Ovary (tissue), 7 donors: ENCODE measurements at regions not wholly inside any gene's neighbourhood (a gene's known extent, or its start where the extent isn't known, plus 50 kb on each side); places are given as distances from the start of the nearest gene placed in this dataset.
A peak's percentile ranks its signal among the peaks of the same experiment; 100 is the strongest.

Experiments used
- DNase-seq, 5 donors: peaks; one replicate each; pipeline ENCODE4 v3.0.0-alpha.2; 2019 to 2020
- H3K27ac ChIP-seq, 2 donors: fragments of 200-600 bp; one replicate each; pipeline versions ENCODE4 v1.5.1 to v1.8.0; 2019 to 2022
- H3K27me3 ChIP-seq: fragments of 200-600 bp; one replicate; pipeline ENCODE4 v1.8.0; 2022
- H3K36me3 ChIP-seq: fragments of 200-600 bp; sonication (generic); one replicate; pipeline ENCODE4 v1.5.1; 2019
- H3K4me1 ChIP-seq: one replicate; pipeline ENCODE4 v1.8.1; 2013; ENCODE audit warnings: mild to moderate bottlenecking, moderate library complexity; ENCODE audit not compliant: insufficient read depth
- H3K4me3 ChIP-seq: fragments of 200-600 bp; sonication (generic); one replicate; pipeline ENCODE4 v1.5.1; 2017
- H3K9me3 ChIP-seq, 2 donors: fragments of 200-600 bp in 1 of 2; sonication (generic) in 1 of 2; one replicate each; pipeline versions ENCODE4 v1.5.1 to v1.8.1; 2013 to 2019; ENCODE audit warnings: mild to moderate bottlenecking in 1 of 2, moderate library complexity in 1 of 2
- EP300 ChIP-seq: sonication (generic); formaldehyde crosslinking; IDR thresholded peaks from one replicate; pipeline ENCODE4 v1.6.1; 2017; ENCODE audit warnings: antibody characterized with exemption
- POLR2A ChIP-seq: fragments of 450-650 bp; IDR thresholded peaks from one replicate; pipeline ENCODE4 v1.6.1; 2017; ENCODE audit warnings: antibody characterized with exemption, mild to moderate bottlenecking, moderate library complexity
- WGBS, 3 donors: extraction: QIAGEN DNeasy Blood & Tissue Kit in 1 of 3; methylation state at CpG; one replicate each; pipeline versions ENCODE4 v1.1.5 to v1.1.7; 2013 to 2017; 5-methylcytosine and 5-hydroxymethylcytosine counted together
- intact Hi-C, 4 donors: fragments of 100-400 bp; cut with DNase I; formaldehyde crosslinking; loops; one replicate each; pipeline versions ENCODE4 v1.11.0 to v1.15.1; 2022 to 2023
- TF ChIP-seq, protein P1 (sequence below), 3 donors: fragments of 450-650 bp in 2 of 3; fragments of 200-600 bp in 1 of 3; IDR thresholded peaks; one replicate each; pipeline versions ENCODE4 v1.5.1 to v1.8.0; 2016 to 2022; ENCODE audit warnings: antibody characterized with exemption in 3 of 3, mild to moderate bottlenecking in 1 of 3
- donor health status: DM: no; HTN: no; CAD: no; lungs with moderate emphysema.
- donor health status: DM: no; HTN: no; CAD: no.
- donor health status: Bipolar disorder and iron deficiency.
- donor health status: DM: no; HTN: no; CAD: no.
- donor health status: DM: yes; HTN: yes; CAD: no.

- H3K4me3 ChIP-seq: no peak overlapping the region
- no peaks in the 10 kb centered on the region for H3K9me3 ChIP-seq
- no peaks in the 10 kb centered on the region for H3K27me3 ChIP-seq
- H3K36me3 ChIP-seq: no peaks in the 10 kb centered on the region
- DNase-seq: no peak
- H3K4me1 ChIP-seq: peaks cover 14% of the 10 kb centered on the region
- no peak for TF ChIP-seq POLR2A
- TF ChIP-seq, protein P1, sequence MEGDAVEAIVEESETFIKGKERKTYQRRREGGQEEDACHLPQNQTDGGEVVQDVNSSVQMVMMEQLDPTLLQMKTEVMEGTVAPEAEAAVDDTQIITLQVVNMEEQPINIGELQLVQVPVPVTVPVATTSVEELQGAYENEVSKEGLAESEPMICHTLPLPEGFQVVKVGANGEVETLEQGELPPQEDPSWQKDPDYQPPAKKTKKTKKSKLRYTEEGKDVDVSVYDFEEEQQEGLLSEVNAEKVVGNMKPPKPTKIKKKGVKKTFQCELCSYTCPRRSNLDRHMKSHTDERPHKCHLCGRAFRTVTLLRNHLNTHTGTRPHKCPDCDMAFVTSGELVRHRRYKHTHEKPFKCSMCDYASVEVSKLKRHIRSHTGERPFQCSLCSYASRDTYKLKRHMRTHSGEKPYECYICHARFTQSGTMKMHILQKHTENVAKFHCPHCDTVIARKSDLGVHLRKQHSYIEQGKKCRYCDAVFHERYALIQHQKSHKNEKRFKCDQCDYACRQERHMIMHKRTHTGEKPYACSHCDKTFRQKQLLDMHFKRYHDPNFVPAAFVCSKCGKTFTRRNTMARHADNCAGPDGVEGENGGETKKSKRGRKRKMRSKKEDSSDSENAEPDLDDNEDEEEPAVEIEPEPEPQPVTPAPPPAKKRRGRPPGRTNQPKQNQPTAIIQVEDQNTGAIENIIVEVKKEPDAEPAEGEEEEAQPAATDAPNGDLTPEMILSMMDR (IDR thresholded peaks at IDR 0.05): no peak
- TF ChIP-seq EP300: no peak
- intact Hi-C loops: loop anchor here in 1 of 4 donors (10.0 kb wide), 1 partner anchor 241 kb away; the partner anchor contains the start of genes RNU6-7 and RNU6-8
- H3K27ac ChIP-seq: no peak overlapping the region
- 52 to 61% (median 55%) methylated on average over 2 of the region's 2 CpGs for WGBS, 3 donors
These were observed 113.5 kb upstream of the ARHGAP5 start for GRCh38 chr14:31963587-31963986.

DNA sequence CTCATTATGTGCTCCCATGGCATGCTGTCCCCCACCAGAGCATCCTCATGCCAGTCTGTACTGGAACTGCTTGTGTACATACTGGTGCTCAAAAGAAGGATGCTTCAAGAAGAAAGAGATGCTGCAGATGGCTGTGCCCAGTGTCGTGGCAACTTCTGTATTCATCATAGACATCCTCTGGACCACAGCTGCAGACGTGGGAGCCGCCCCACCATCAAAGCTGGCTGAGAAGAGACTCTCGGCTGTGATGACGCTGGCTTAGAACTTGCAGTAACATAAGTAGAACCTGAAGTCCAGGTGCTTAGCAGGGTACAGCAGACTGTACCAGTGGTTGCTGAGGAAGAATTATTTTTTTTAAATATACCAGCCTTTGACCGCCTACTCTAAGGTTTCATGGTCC is 112.6 kb upstream of the ARHGAP5 start:
- H3K27me3 ChIP-seq: no peaks in the 10 kb centered on the region
- H3K9me3 ChIP-seq: no peaks in the 10 kb centered on the region
- peaks cover 17% of the 10 kb centered on the region for H3K4me1 ChIP-seq
- TF ChIP-seq, protein P1 (IDR thresholded peaks at IDR 0.05): no peak
- no peak for TF ChIP-seq EP300
- TF ChIP-seq POLR2A: no peak
- H3K36me3 ChIP-seq: no peaks in the 10 kb centered on the region
- no peak for DNase-seq
- H3K27ac ChIP-seq: peak overlapping the region in 1 of 2 donors; percentile 64
- no peak overlapping the region for H3K4me3 ChIP-seq
- 83 to 90% (median 88%) methylated on average over 6 of the region's 6 CpGs for WGBS, 3 donors
- intact Hi-C loops: loop anchor here in 1 of 4 donors (10.0 kb wide), 1 partner anchor 240 kb away; the partner anchor contains the start of genes RNU6-7 and RNU6-8

DNA sequence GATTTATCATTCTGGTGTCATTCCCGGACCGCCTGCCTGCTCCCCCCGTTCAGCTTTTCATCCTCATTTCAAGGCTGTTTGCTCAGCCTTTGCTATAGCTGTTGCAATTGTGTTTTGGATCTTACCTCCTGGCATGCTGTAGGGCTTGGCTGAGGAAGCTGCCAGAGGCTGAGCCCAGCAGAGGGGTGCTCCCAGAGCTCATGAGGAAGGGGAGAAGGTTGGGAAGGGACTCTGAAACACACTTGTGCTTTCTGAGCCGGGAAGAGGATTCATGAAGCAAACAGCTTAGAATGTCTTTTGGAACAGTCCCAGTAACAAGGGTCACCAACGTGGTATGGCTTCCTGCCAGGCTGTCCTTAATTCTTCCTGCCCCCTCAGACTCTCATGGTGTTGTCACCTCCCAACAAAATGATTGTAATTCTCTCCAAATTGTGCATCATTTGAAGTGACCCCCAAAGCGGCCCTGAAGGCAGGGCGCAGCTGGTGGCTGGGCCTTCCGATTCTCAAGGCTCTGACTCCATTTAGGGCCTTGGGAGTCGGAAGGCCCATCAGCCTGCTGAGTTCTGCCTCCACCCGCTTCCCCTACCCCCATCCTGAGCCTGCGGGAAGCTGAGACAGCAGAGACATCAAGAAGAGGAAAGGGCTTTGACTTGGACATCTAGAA is 111.9 kb upstream of the ARHGAP5 start:
- Histone ChIP-seq H3K4me3 (no peak overlapping the region), H3K27me3 (no peaks in the 10 kb centered on the region), H3K36me3 (no peaks in the 10 kb centered on the region), H3K4me1 (peaks cover 17% of the 10 kb centered on the region), H3K9me3 (no peaks in the 10 kb centered on the region), H3K27ac (peak overlapping the region in 1 of 2 donors; percentile 64)
- TF ChIP-seq, protein P1 (IDR thresholded peaks at IDR 0.05): no peak
- TF ChIP-seq POLR2A: no peak
- no peak for TF ChIP-seq EP300
- intact Hi-C loops: loop anchor here in 1 of 4 donors (10.0 kb wide), 1 partner anchor 240 kb away; the partner anchor contains the start of genes RNU6-7 and RNU6-8
- 46 to 58% (median 52%) methylated on average over 11 of the region's 11 CpGs for WGBS, 3 donors
- DNase-seq: peak; percentile 38 to 51 (median 49)

DNA sequence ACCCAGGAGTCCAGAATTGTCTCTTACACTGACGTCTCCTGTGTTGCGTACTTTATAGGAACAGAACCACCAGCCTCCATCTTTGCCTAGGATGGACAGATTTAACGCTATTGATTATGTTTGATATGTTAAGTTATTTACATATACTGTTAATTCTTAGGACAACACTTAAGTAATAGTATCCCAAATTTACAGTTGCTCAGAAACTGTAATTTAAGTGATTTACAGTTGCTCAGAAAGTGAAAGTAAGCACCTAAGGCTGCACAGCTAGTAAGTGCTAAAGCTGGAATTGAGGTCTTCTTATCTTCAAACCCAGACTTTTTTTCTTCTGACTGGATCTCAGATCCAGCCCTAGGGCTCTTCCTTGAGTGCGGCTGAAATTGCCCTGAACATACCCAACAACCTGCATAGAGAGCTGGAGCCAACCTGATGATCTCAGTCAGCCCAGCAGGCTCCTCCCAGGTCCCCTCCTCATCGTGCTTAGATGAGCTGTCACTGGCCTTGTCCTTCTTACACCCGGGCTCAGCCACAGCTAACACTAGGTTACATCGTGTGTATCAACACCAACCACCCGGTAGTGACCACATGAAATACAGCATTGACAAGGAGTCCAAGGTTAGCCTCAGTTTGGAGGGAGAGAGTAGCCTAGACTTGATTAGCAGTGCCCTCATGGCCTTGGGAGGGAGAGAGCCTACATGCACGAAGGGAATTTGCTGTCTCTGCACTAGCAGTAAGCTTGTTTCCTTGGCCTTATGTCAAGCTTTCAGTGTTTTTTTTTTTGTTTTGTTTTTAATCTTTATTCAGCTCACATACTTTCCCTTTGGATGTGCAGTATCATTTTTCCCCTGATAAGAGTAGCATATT is 111.1 kb upstream of the ARHGAP5 start:
- H3K27ac ChIP-seq: peak overlapping the region in 1 of 2 donors; percentile 64
- no peaks in the 10 kb centered on the region for H3K36me3 ChIP-seq
- WGBS, 3 donors: 34 to 39% (median 34%) methylated on average over 9 of the region's 9 CpGs
- H3K9me3 ChIP-seq: no peaks in the 10 kb centered on the region
- H3K4me3 ChIP-seq: no peak overlapping the region
- no peaks in the 10 kb centered on the region for H3K27me3 ChIP-seq
- H3K4me1 ChIP-seq: peaks cover 17% of the 10 kb centered on the region
- TF ChIP-seq EP300: no peak
- intact Hi-C loops: loop anchor here in 1 of 4 donors (10.0 kb wide), 1 partner anchor 239 kb away; the partner anchor contains the start of genes RNU6-7 and RNU6-8
- DNase-seq: peak; percentile 44 to 64 (median 53)
